Dedifferentiated amniotic fluid mesenchymal stem cell (primary cell): ENCODE measurements at regions not wholly inside any gene's neighbourhood (a gene's known extent, or its start where the extent isn't known, plus 50 kb on each side); places are given as distances from the start of the nearest gene placed in this dataset.

Experiments used
- DNase-seq: peaks from one replicate; pipeline ENCODE4 v3.0.0-alpha.2; 2016; ENCODE audit errors: extremely low spot score

DNA sequence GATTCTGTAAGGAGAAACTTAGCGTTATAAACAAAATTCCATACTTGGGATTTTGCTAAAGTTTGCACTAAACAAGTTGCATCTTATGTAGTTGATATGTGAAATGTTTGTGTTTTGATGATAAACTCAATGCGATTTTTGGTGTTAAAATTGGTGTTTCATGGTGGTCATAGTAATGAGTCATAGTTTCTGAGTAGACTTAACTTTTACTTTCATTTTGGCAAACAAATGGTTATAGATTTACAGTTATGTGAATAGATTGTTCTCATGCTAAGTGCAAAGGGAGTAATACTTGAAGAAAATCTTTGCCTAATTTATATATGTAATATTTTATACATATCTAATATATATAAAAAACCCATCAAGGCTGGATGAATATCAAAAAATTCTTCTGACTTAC, 107.3 kb upstream of the ELAVL2 start:
- DNase-seq = no peak

DNA sequence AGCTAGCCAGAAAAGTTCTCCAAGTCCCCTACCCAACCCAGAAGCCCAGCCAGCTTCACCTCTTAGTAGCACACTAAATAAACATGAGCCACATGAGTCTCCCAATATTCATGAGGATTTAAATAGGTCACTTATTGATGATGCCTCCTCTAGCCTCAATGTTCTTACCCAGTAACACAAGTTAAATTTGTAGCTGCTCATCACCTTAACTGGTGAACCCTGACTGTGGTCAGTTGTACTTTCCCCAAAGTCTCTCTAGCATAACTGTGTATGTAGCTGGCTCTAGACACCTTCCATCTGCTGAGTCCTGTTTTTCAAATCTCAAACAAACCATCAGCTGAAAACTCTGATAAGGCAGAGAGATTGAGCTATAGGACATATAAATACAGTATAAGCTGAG, 100.3 kb upstream of the ELAVL2 start:
- no peak for DNase-seq

DNA sequence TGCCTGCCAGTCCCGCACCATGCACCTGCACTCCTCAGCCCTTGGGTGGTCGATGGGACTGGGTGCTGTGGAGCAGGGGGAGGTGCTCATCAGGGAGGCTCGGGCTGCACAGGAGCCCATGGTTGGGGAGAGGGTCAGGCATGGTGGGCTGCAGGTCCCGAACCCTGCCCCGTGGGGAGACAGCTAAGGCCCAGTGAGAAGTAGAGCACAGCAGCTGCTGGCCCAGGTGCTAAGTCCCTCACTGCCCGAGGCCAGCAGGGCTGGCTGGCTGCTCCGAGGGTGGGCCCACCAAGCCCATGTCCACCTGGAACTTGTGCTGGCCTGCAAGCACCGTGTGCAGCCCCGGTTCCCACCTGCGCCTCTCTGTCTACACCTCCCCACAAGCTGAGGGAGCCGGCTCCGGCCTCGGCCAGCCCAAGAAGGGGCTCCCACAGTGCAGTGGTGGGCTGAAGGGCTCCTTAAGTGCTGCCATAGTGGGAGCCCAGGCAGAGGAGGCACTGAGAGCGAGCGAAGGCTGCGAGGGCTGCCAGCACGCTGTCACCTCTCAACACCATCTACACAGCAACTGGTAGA, 88.5 kb upstream of the ELAVL2 start:
- no peak for DNase-seq

DNA sequence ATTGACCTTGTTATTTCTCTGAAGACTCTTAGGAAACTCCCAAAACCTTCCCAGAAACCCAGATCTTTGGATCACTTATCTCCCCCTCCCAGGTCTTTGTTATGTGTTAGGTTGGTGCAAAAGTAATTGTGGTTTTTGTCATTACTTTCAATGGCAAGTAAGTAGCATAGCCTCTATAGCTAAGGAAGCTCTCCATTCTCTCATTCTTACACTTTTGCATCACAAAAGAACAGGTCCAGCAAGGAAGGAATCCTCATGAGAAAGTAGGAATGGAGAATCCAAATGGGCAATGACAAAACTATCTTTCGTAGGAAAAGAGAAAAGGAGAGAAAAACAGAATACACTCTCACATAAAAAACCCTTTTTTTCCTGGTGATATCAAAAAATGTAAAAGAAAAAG, 81.3 kb upstream of the ELAVL2 start:
- DNase-seq = no peak

DNA sequence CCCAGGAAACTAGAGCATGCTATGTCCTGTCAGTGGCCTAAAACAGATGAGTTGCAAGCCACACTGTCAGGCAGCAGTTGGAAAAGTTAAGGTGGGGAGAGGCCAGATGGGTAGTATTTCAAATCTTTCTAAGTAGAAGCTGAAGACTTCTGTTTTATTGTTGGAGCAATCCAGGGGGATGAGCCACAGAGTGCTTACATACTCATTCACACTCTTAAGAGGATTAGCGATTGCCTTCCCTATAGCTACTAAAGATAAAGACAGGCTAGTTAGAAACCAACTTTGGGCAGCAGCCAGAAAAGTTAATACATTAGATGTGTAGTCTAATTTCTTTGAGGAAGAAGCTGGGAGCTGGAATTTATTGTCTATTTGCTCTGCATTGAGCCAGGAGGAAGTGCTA, 61.7 kb upstream of the ELAVL2 start:
- DNase-seq = no peak
